H1 (cell line): ENCODE measurements at regions not wholly inside any gene's neighbourhood (a gene's known extent, or its start where the extent isn't known, plus 50 kb on each side); places are given as distances from the start of the nearest gene placed in this dataset.

Experiments used
- CTCF ChIA-PET: fragments of 300-600 bp; sonication (Branson Sonifier 250); formaldehyde crosslinking; loops from one replicate; lab custom pipeline; 2021; ENCODE audit not compliant: partially characterized antibody; lab: Charles Lee
- POLR2A ChIA-PET: fragments of 300-600 bp; sonication (Branson Sonifier 250); formaldehyde crosslinking; loops from one replicate; lab custom pipeline; 2021; ENCODE audit warnings: inconsistent platforms; ENCODE audit not compliant: partially characterized antibody; lab: Charles Lee
- DNase-seq, 2 experiments: peaks; one replicate each; pipeline versions ENCODE4 v3.0.0 to v3.0.0-alpha.2; 2010 to 2022; ENCODE audit warnings: low spot score in 2 of 2, low read depth in 1 of 2, mixed read lengths in 1 of 2
- FAIRE-seq: peaks from 2 replicates; lab custom pipeline; 2011; peaks lifted over from hg19 to GRCh38; lab: Jason Lieb, UNC
- H2AFZ ChIP-seq: 2 replicates; pipeline ENCODE4 v1.8.1; 2012; ENCODE audit warnings: low read length, inconsistent platforms
- H2AK5ac ChIP-seq: 2 replicates; pipeline ENCODE4 v1.6.1; 2013; ENCODE audit warnings: low read depth, low read length
- H2BK120ac ChIP-seq: replicated peaks from 2 replicates; pipeline ENCODE3; 2013; ENCODE audit warnings: low read depth, low read length, inconsistent platforms
- H2BK12ac ChIP-seq: 2 replicates; pipeline ENCODE4 v1.6.1; 2013; ENCODE audit warnings: low read depth, low read length
- H2BK15ac ChIP-seq: 2 replicates; pipeline ENCODE4 v1.6.1; 2013; ENCODE audit warnings: low read length
- H2BK20ac ChIP-seq: 2 replicates; pipeline ENCODE4 v1.6.1; 2013; ENCODE audit warnings: low read length
- H2BK5ac ChIP-seq: 2 replicates; pipeline ENCODE4 v1.6.1; 2013; ENCODE audit warnings: low read depth, low read length
- H3K14ac ChIP-seq: 2 replicates; pipeline ENCODE4 v1.6.1; 2013; ENCODE audit warnings: inconsistent platforms; ENCODE audit not compliant: insufficient read length
- H3K18ac ChIP-seq: 2 replicates; pipeline ENCODE4 v1.6.1; 2013; ENCODE audit warnings: low read length; ENCODE audit errors: extremely low read depth
- H3K23ac ChIP-seq: 2 replicates; pipeline ENCODE4 v1.6.1; 2013; ENCODE audit warnings: inconsistent platforms; ENCODE audit not compliant: insufficient read length
- H3K23me2 ChIP-seq: 2 replicates; pipeline ENCODE4 v1.6.1; 2013; ENCODE audit warnings: low read depth, low read length
- H3K27ac ChIP-seq: 2 replicates; pipeline ENCODE4 v1.6.1; 2011; ENCODE audit warnings: low read depth, low read length, inconsistent platforms
- H3K27me3 ChIP-seq, 4 experiments: replicated peaks in 1 of 4; 1 replicate in 1 of 4; 2 replicates in 3 of 4; pipeline versions ENCODE4 v1.6.1 to v1.8.1; 2011 to 2013; ENCODE audit warnings: low read length in 3 of 4, mild to moderate bottlenecking in 3 of 4, inconsistent platforms in 2 of 4, mixed read lengths in 2 of 4, moderate library complexity in 1 of 4; ENCODE audit not compliant: control insufficient read depth in 3 of 4, insufficient read depth in 3 of 4; ENCODE audit errors: extremely low read depth in 1 of 4
- H3K36me3 ChIP-seq, 4 experiments: 2 replicates each; pipeline versions ENCODE4 v1.6.1 to v1.8.1; 2011 to 2013; ENCODE audit warnings: mild to moderate bottlenecking in 4 of 4, low read length in 3 of 4, moderate library complexity in 2 of 4, control low read depth in 1 of 4, inconsistent platforms in 1 of 4; ENCODE audit not compliant: insufficient read depth in 4 of 4, control insufficient read depth in 2 of 4
- H3K4ac ChIP-seq: replicated peaks from 2 replicates; pipeline ENCODE3; 2013; ENCODE audit warnings: low read length, low read depth, mixed read lengths, inconsistent platforms; ENCODE audit not compliant: insufficient read length
- H3K4me1 ChIP-seq, 4 experiments: replicated peaks in 1 of 4; 1 replicate in 1 of 4; 2 replicates in 3 of 4; pipeline versions ENCODE4 v1.6.1 to v1.8.1; 2011 to 2013; ENCODE audit warnings: low read length in 3 of 4, inconsistent platforms in 2 of 4, mixed read lengths in 1 of 4; ENCODE audit not compliant: insufficient read depth in 4 of 4, control insufficient read depth in 3 of 4
- H3K4me2 ChIP-seq, 2 experiments: 2 replicates each; pipeline versions ENCODE4 v1.6.1 to v1.8.1; 2011 to 2013; ENCODE audit warnings: low read depth in 2 of 2, low read length in 2 of 2, control low read depth in 1 of 2, inconsistent platforms in 1 of 2, mild to moderate bottlenecking in 1 of 2; ENCODE audit not compliant: insufficient read depth in 1 of 2
- H3K4me3 ChIP-seq, 4 experiments: fragments of 200-600, 300-600 bp in 1 of 4; sonication (generic), shearing (Covaris generic), sonication (Bioruptor Twin) in 1 of 4; 2 replicates each; pipeline versions ENCODE4 v1.5.1 to v1.8.1; 2011 to 2016; ENCODE audit warnings: low read length in 4 of 4, low read depth in 3 of 4, control low read depth in 2 of 4, inconsistent platforms in 2 of 4, mild to moderate bottlenecking in 2 of 4, mixed read lengths in 1 of 4, moderate library complexity in 1 of 4; ENCODE audit not compliant: insufficient read depth in 2 of 4; ENCODE audit errors: extremely low read depth in 1 of 4
- H3K56ac ChIP-seq: replicated peaks from 2 replicates; pipeline ENCODE3; 2013; ENCODE audit warnings: low read depth, mild to moderate bottlenecking, mixed read lengths, low read length, inconsistent platforms; ENCODE audit not compliant: insufficient read length
- H3K79me1 ChIP-seq: 2 replicates; pipeline ENCODE4 v1.6.1; 2013; ENCODE audit warnings: low read depth, low read length, control low read depth
- H3K79me2 ChIP-seq, 2 experiments: 2 replicates each; pipeline versions ENCODE4 v1.6.1 to v1.8.1; 2012 to 2013; ENCODE audit warnings: low read length in 2 of 2, mild to moderate bottlenecking in 2 of 2, inconsistent platforms in 1 of 2; ENCODE audit not compliant: insufficient read depth in 2 of 2, control insufficient read depth in 1 of 2
- H3K9ac ChIP-seq, 4 experiments: replicated peaks in 1 of 4; 1 replicate in 1 of 4; 2 replicates in 3 of 4; pipeline versions ENCODE4 v1.6.1 to v1.8.1; 2011 to 2013; ENCODE audit warnings: low read depth in 3 of 4, low read length in 3 of 4, control low read depth in 2 of 4, mild to moderate bottlenecking in 2 of 4, moderate library complexity in 2 of 4, inconsistent platforms in 1 of 4; ENCODE audit errors: extremely low read depth in 1 of 4
- H3K9me3 ChIP-seq, 2 experiments: 2 replicates each; pipeline versions ENCODE4 v1.6.1 to v1.8.1; 2012 to 2013; ENCODE audit warnings: mild to moderate bottlenecking in 2 of 2, moderate library complexity in 2 of 2, control low read depth in 1 of 2, inconsistent platforms in 1 of 2, low read depth in 1 of 2, low read length in 1 of 2, mixed read lengths in 1 of 2; ENCODE audit not compliant: insufficient read depth in 2 of 2
- H4K20me1 ChIP-seq, 2 experiments: replicated peaks in 1 of 2; 2 replicates each; pipeline versions ENCODE3 to v1.8.1; 2011 to 2013; ENCODE audit warnings: inconsistent platforms in 2 of 2, low read length in 2 of 2, mild to moderate bottlenecking in 1 of 2; ENCODE audit not compliant: insufficient read depth in 2 of 2, control insufficient read depth in 1 of 2
- H4K5ac ChIP-seq: 2 replicates; pipeline ENCODE4 v1.6.1; 2013; ENCODE audit warnings: low read length, low read depth, mixed read lengths, inconsistent platforms; ENCODE audit not compliant: insufficient read length
- H4K8ac ChIP-seq: 2 replicates; pipeline ENCODE4 v1.8.0; 2013; ENCODE audit warnings: mild to moderate bottlenecking, moderate library complexity, low read length, inconsistent platforms; ENCODE audit not compliant: insufficient read depth; ENCODE audit errors: extremely low read depth
- H4K91ac ChIP-seq: replicated peaks from 2 replicates; pipeline ENCODE3; 2013; ENCODE audit warnings: low read length, mixed read lengths, inconsistent platforms; ENCODE audit not compliant: insufficient read length
- BCL11A ChIP-seq, 2 experiments: IDR thresholded peaks; one replicate each; pipeline ENCODE4 v1.6.1; 2011; ENCODE audit warnings: low read depth in 2 of 2, low read length in 2 of 2, mild to moderate bottlenecking in 2 of 2
- CBX5 ChIP-seq: fragments of 300-800, 300-1000 bp; sonication (generic); IDR thresholded peaks from 2 replicates; pipeline ENCODE4 v1.7.1; 2016; ENCODE audit warnings: antibody characterized with exemption, low read length, low read depth
- CREB1 ChIP-seq: IDR thresholded peaks from 2 replicates; pipeline ENCODE4 v1.6.1; 2012; ENCODE audit warnings: inconsistent platforms
- CTCF ChIP-seq, 3 experiments: IDR thresholded peaks; 1 replicate in 2 of 3; 2 replicates in 1 of 3; pipeline versions ENCODE4 v1.5.1 to v1.6.1; 2011; ENCODE audit warnings: low read length in 3 of 3, mild to moderate bottlenecking in 3 of 3, inconsistent platforms in 2 of 3, low read depth in 1 of 3, moderate library complexity in 1 of 3; ENCODE audit not compliant: insufficient read depth in 1 of 3; ENCODE audit errors: control extremely low read depth in 1 of 3
- HDAC6 ChIP-seq: IDR thresholded peaks from one replicate; pipeline ENCODE4 v1.7.1; 2012; ENCODE audit warnings: low read depth, mild to moderate bottlenecking, inconsistent platforms, low read length, moderate library complexity
- NANOG ChIP-seq: IDR thresholded peaks from 2 replicates; pipeline ENCODE4 v1.6.1; 2011; ENCODE audit warnings: low read length, low read depth, mild to moderate bottlenecking, inconsistent platforms; ENCODE audit not compliant: insufficient read depth, poor library complexity, severe bottlenecking
- RAD21 ChIP-seq, 2 experiments: IDR thresholded peaks in 1 of 2; conservative IDR thresholded peaks in 1 of 2; 2 replicates each; pipeline ENCODE4 v1.6.1; 2011; ENCODE audit warnings: low read depth in 2 of 2, low read length in 2 of 2, improper control_type of control experiment in 1 of 2, inconsistent platforms in 1 of 2, mild to moderate bottlenecking in 1 of 2, moderate library complexity in 1 of 2
- SAP30 ChIP-seq: fragments of 300-600 bp; sonication (generic); IDR thresholded peaks from 2 replicates; pipeline ENCODE4 v1.7.1; 2012; ENCODE audit warnings: low read length, moderate library complexity, mild to moderate bottlenecking, inconsistent platforms; ENCODE audit not compliant: insufficient read depth, insufficient replicate concordance
- WGBS, 2 experiments: shearing (Covaris generic) in 1 of 2; methylation state at CpG; one replicate each; pipeline versions ENCODE4 v1.1.6 to v1.1.7; 2013 to 2015; ENCODE audit warnings: low lambda C conversion rate in 2 of 2, mixed read lengths in 2 of 2, inconsistent platforms in 1 of 2, low coverage in 1 of 2, missing lambda C conversion rate in 1 of 2; ENCODE audit not compliant: insufficient replicate concordance in 2 of 2, insufficient coverage in 1 of 2, insufficient read length in 1 of 2; ENCODE audit errors: extremely low coverage in 1 of 2, missing lambda C conversion rate in 1 of 2; 5-methylcytosine and 5-hydroxymethylcytosine counted together

- WGBS, 2 experiments, result 82% methylated on average over 8 of the region's 8 CpGs; no CpG with 5 or more reads in 1 of the 2 experiments
- no peaks in the 10 kb centered on the region for H3K9me3 ChIP-seq
- H2BK15ac ChIP-seq, result peak overlapping the region; percentile 93; the same call in 1 of the 2 replicates
- no peak overlapping the region for H3K23ac ChIP-seq
- DNase-seq, result no peak
- peaks cover 0 to 2% of the 10 kb centered on the region in 2 experiments for H4K20me1 ChIP-seq
- no peak overlapping the region for H2BK20ac ChIP-seq
- no peak overlapping the region for H4K91ac ChIP-seq
- H3K4me1 ChIP-seq, result no peaks in the 10 kb centered on the region
- no peaks in the 10 kb centered on the region for H3K36me3 ChIP-seq
- no peak overlapping the region for H2BK120ac ChIP-seq
- 0 out of 2 replicates have a peak overlapping the region, but pooled peaks have one; percentile 44 for H2AK5ac ChIP-seq
- H3K4me3 ChIP-seq, result no peak overlapping the region
- H3K79me1 ChIP-seq, result peaks cover 4% of the 10 kb centered on the region; the same call in 1 of the 2 replicates
- H3K4me2 ChIP-seq, result no peak overlapping the region
- POLR2A ChIA-PET, result no interaction called here
- peaks cover 12% of the 10 kb centered on the region for H3K23me2 ChIP-seq
- H2AFZ ChIP-seq, result no peak overlapping the region
- no peak overlapping the region for H3K56ac ChIP-seq
- no peak overlapping the region for H4K8ac ChIP-seq
- no peaks in the 10 kb centered on the region; a peak in 1 of 4 replicates for H3K79me2 ChIP-seq
- TF ChIP-seq RAD21 (IDR thresholded peaks at IDR 0.05 in 1 of 2, conservative IDR thresholded peaks at IDR 0.05 in 1 of 2; ENCODE audit: low read depth in 2 of 2, low read length in 2 of 2), result no peak
- TF ChIP-seq BCL11A (IDR thresholded peaks at IDR 0.05; ENCODE audit: low read depth in 2 of 2, low read length in 2 of 2), result no peak
- TF ChIP-seq NANOG, result no peak
- TF ChIP-seq CBX5, result no peak
- no peak for TF ChIP-seq CREB1
- no peak for TF ChIP-seq SAP30
- TF ChIP-seq HDAC6, result no peak
- no peak for TF ChIP-seq CTCF (IDR thresholded peaks at IDR 0.05; ENCODE audit: control extremely low read depth in 1 of 3, insufficient read depth in 1 of 3, low read depth in 1 of 3, low read length in 3 of 3)
- TF ChIP-seq, all 59 proteins: peak for 0
- Histone ChIP-seq H4K5ac (no peak overlapping the region), H3K14ac (no peak overlapping the region), H3K9ac (0 out of 7 replicates have a peak overlapping the region, but pooled peaks of 1 of the 4 experiments have one; percentile 40), H3K27ac (no peak overlapping the region), H3K27me3 (no peaks in the 10 kb centered on the region), H2BK12ac (0 out of 2 replicates have a peak overlapping the region, but pooled peaks have one; percentile 29), H2BK5ac (0 out of 2 replicates have a peak overlapping the region, but pooled peaks have one; percentile 7), H3K18ac (no peak overlapping the region), H3K4ac (peak overlapping the region; percentile 5)
- CTCF ChIA-PET, result no interaction called here
- FAIRE-seq, result no peak
These were observed 183.2 kb downstream of the SOX9 start for GRCh38 chr17:72303787-72304733.
